Right ventricle myocardium inferior (tissue), 1 donor: ENCODE measurements at regions not wholly inside any gene's neighbourhood (a gene's known extent, or its start where the extent isn't known, plus 50 kb on each side); places are given as distances from the start of the nearest gene placed in this dataset.
"Not testable (repeated sequence)": the region's sequence is repeated elsewhere in the genome, so short reads cannot be mapped to it uniquely, and the experiment has no call there.

Source experiments
- ATAC-seq: fragments of 200-7000 bp; cut with Tn5 transposase; one replicate; pipeline ENCODE4 v1.9.1; 2020; ENCODE audit warnings: mild to moderate bottlenecking, moderate library complexity
- DNase-seq: peaks from one replicate; pipeline ENCODE4 v3.0.0; 2021; ENCODE audit errors: missing footprints
- intact Hi-C: fragments of 100-400 bp; cut with DNase I; formaldehyde crosslinking; loops from one replicate; pipeline ENCODE4 v1.11.0; 2022
- donor health status: DM: no; HTN: yes; CAD: no; lungs with severe emphysema.

- ATAC-seq, result no peak
- intact Hi-C loops, result no loop called here
- no peak for DNase-seq
Measured at GRCh38 chr12:14194572-14194971, 170.9 kb upstream of the ATF7IP start.

GRCh38 chr12:14199455-14200198 is 165.9 kb upstream of the ATF7IP start:
- intact Hi-C loops, result no loop called here
- DNase-seq, result no peak
- no peak for ATAC-seq

- intact Hi-C loops, result no loop called here
- ATAC-seq (no peak), DNase-seq (no peak)
Measured at GRCh38 chr12:14200598-14200997, 164.9 kb upstream of the ATF7IP start.

GRCh38 chr12:14201291-14201690 is 164.2 kb upstream of the ATF7IP start:
- intact Hi-C loops, result no loop called here
- DNase-seq, result no peak
- no peak for ATAC-seq

GRCh38 chr12:14207905-14208551 is 157.5 kb upstream of the ATF7IP start:
- ATAC-seq, result peak; percentile 50
- no peak for DNase-seq
- intact Hi-C loops, result no loop called here

- DNase-seq (no peak), ATAC-seq (peak; percentile 37)
- intact Hi-C loops, result no loop called here
Measured at GRCh38 chr12:14211947-14212387, 153.5 kb upstream of the ATF7IP start.

GRCh38 chr12:14213542-14213941 is 151.9 kb upstream of the ATF7IP start:
- no peak for ATAC-seq
- no peak for DNase-seq
- intact Hi-C loops, result no loop called here

- peak; percentile 42 for ATAC-seq
- intact Hi-C loops, result no loop called here
- DNase-seq, result no peak
Measured at GRCh38 chr12:14214495-14214894, 151.0 kb upstream of the ATF7IP start.

GRCh38 chr12:14215949-14216348 is 149.5 kb upstream of the ATF7IP start:
- DNase-seq, ATAC-seq, intact Hi-C loops: not testable (repeated sequence)

- ATAC-seq, result no peak
- DNase-seq, result no peak
- intact Hi-C loops, result no loop called here
Measured at GRCh38 chr12:14216405-14217294, 148.8 kb upstream of the ATF7IP start.

- intact Hi-C loops, result no loop called here
- DNase-seq (no peak), ATAC-seq (no peak)
Measured at GRCh38 chr12:14219156-14219555, 146.3 kb upstream of the ATF7IP start.

GRCh38 chr12:14219670-14220069 is 145.8 kb upstream of the ATF7IP start:
- intact Hi-C loops, DNase-seq, ATAC-seq: not testable (repeated sequence)

- ATAC-seq, result no peak
- intact Hi-C loops, result no loop called here
- no peak for DNase-seq
Measured at GRCh38 chr12:14225064-14225463, 140.4 kb upstream of the ATF7IP start.

- not testable (repeated sequence) for ATAC-seq, DNase-seq
- intact Hi-C loops, result loop anchor here (5.0 kb wide), 3 partner anchors 182 to 482 kb away; no protein-coding TSS in a partner anchor
Measured at GRCh38 chr12:14235176-14235575, 130.3 kb upstream of the ATF7IP start.

- intact Hi-C loops, result loop anchor here (5.0 kb wide), 3 partner anchors 181 to 481 kb away; no protein-coding TSS in a partner anchor
- ATAC-seq, DNase-seq: not testable (repeated sequence)
Measured at GRCh38 chr12:14236641-14237040, 128.8 kb upstream of the ATF7IP start.

GRCh38 chr12:14238221-14238792 is 127.2 kb upstream of the ATF7IP start:
- DNase-seq, result no peak
- intact Hi-C loops, result loop anchor here (2.0 to 5.0 kb wide), 4 partner anchors 179 to 479 kb away; no protein-coding TSS in a partner anchor
- peak; percentile 59 for ATAC-seq

- ATAC-seq (peak; percentile 91), DNase-seq (no peak)
- intact Hi-C loops, result loop anchor here (2.0 to 5.0 kb wide), 4 partner anchors 178 to 478 kb away; no protein-coding TSS in a partner anchor
Measured at GRCh38 chr12:14239350-14239934, 126.0 kb upstream of the ATF7IP start.
